ENCODE measurements at regions not wholly inside any gene's neighbourhood (a gene's known extent, or its start where the extent isn't known, plus 50 kb on each side); places are given as distances from the start of the nearest gene placed in this dataset.

GRCh38 chr11:121895919-121896318, 220.1 kb downstream of the BLID start:
- no peak for TF ChIP-seq POLR2AphosphoS5 (IDR thresholded peaks at IDR 0.05)
- no peak for TF ChIP-seq CTCF (IDR thresholded peaks at IDR 0.05)
- TF ChIP-seq POLR2A (IDR thresholded peaks at IDR 0.05) = no peak
- Histone ChIP-seq H3K4me3 (no peak overlapping the region), H3K9me3 (no peaks in the 10 kb centered on the region), H3K27ac (no peak overlapping the region), H3K36me3 (no peaks in the 10 kb centered on the region), H3K27me3 (replicated peaks; ENCODE audit: insufficient read depth) (no peaks in the 10 kb centered on the region), H3K4me1 (replicated peaks) (no peaks in the 10 kb centered on the region)
- WGBS = 70% methylated on average over 1 of the region's 1 CpG
- intact Hi-C loops (cut with DNase I) = loop anchor here (10.0 kb wide), 1 partner anchor 109 kb away; no protein-coding TSS in a partner anchor
- no peak for DNase-seq (ENCODE audit: low spot score)

- WGBS = 93% methylated on average over 3 of the region's 3 CpGs
- Histone ChIP-seq H3K4me3 (no peak overlapping the region), H3K9me3 (no peaks in the 10 kb centered on the region), H3K27ac (no peak overlapping the region), H3K36me3 (no peaks in the 10 kb centered on the region), H3K4me1 (replicated peaks) (no peaks in the 10 kb centered on the region), H3K27me3 (replicated peaks; ENCODE audit: insufficient read depth) (no peaks in the 10 kb centered on the region)
- no peak for DNase-seq (ENCODE audit: low spot score)
- intact Hi-C loops (cut with DNase I) = loop anchor here (10.0 kb wide), 1 partner anchor 110 kb away; no protein-coding TSS in a partner anchor
- TF ChIP-seq POLR2AphosphoS5 (IDR thresholded peaks at IDR 0.05) = no peak
- no peak for TF ChIP-seq POLR2A (IDR thresholded peaks at IDR 0.05)
- no peak for TF ChIP-seq CTCF (IDR thresholded peaks at IDR 0.05)
Observed at GRCh38 chr11:121894581-121894980, 221.4 kb downstream of the BLID start.

DNA sequence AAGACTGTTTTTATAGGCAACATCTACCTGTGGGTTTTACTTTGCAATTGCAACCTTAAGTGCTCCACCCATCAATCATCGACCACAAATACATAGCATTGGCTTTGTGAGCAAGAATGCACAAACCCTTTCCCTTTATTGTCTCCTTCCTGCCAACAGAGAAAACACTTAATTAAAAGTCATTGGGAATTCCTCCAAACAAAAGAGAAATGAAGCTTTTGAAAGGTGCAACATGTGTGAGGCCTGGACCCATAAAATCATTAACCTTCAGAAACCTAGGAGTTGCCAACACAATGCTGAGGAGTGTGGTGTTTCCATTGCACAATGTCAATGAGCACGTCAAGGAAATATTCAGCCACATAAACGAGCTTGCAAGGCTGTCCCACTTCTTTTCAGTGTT, 223.2 kb downstream of the BLID start:
- Histone ChIP-seq H3K27me3 (replicated peaks; ENCODE audit: insufficient read depth) (no peaks in the 10 kb centered on the region), H3K4me3 (no peak overlapping the region), H3K9me3 (no peaks in the 10 kb centered on the region), H3K36me3 (no peaks in the 10 kb centered on the region), H3K4me1 (replicated peaks) (no peaks in the 10 kb centered on the region), H3K27ac (no peak overlapping the region)
- WGBS = 61% methylated on average over 3 of the region's 3 CpGs
- TF ChIP-seq CTCF (IDR thresholded peaks at IDR 0.05) (no peak), POLR2AphosphoS5 (IDR thresholded peaks at IDR 0.05) (no peak), POLR2A (IDR thresholded peaks at IDR 0.05) (no peak)
- intact Hi-C loops (cut with DNase I) = loop anchor here (10.0 kb wide), 1 partner anchor 112 kb away; no protein-coding TSS in a partner anchor
- no peak for DNase-seq (ENCODE audit: low spot score)

- TF ChIP-seq POLR2A (IDR thresholded peaks at IDR 0.05) = no peak
Observed at GRCh38 chr11:121892131-121892681, 223.8 kb downstream of the BLID start.

DNA sequence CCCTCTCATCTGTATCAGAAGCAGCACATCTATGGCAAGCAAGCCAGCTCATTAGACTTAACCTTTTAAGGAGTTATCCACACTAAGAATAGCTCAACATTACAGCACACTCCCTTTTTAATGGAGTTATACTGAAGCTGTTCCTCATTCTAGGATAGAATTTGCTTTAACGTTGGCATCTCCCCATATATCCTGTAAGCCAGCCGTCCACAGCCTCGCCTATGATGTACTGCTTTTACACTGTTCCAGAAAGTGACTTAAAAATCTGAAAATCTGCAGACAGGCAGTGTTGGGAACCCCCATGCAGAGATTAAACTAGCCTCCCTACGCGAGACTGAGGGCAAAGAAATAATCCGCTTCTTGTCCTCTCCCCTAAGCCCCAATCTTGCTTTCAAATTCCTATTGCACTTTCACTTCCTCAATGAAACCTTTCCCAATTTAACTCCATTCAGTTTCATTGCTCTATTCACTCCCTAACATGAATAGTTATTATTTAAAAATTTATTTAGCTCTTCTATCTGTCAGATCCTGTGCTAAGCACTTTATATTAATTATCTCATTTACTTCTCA, 225.0 kb downstream of the BLID start:
- no peak for TF ChIP-seq POLR2A (IDR thresholded peaks at IDR 0.05)
- TF ChIP-seq POLR2AphosphoS5 (IDR thresholded peaks at IDR 0.05) = no peak
- TF ChIP-seq CTCF (IDR thresholded peaks at IDR 0.05) = no peak
- WGBS = 70% methylated on average over 6 of the region's 6 CpGs
- no peaks in the 10 kb centered on the region for H3K9me3 ChIP-seq
- intact Hi-C loops (cut with DNase I) = loop anchor here (10.0 kb wide), 1 partner anchor 114 kb away; no protein-coding TSS in a partner anchor
- no peak overlapping the region for H3K4me3 ChIP-seq
- H3K27ac ChIP-seq = no peak overlapping the region
- DNase-seq (ENCODE audit: low spot score) = no peak
- H3K4me1 ChIP-seq (replicated peaks) = no peaks in the 10 kb centered on the region
- H3K36me3 ChIP-seq = no peaks in the 10 kb centered on the region
- no peaks in the 10 kb centered on the region for H3K27me3 ChIP-seq (replicated peaks; ENCODE audit: insufficient read depth)

More at GRCh38 chr11:121892131-121892681, 223.8 kb downstream of the BLID start:
- Histone ChIP-seq H3K27me3 (replicated peaks; ENCODE audit: insufficient read depth) (no peaks in the 10 kb centered on the region), H3K36me3 (no peaks in the 10 kb centered on the region), H3K9me3 (no peaks in the 10 kb centered on the region), H3K4me1 (replicated peaks) (no peaks in the 10 kb centered on the region), H3K27ac (no peak overlapping the region), H3K4me3 (no peak overlapping the region)
- intact Hi-C loops (cut with DNase I) = loop anchor here (10.0 kb wide), 1 partner anchor 113 kb away; no protein-coding TSS in a partner anchor
- 84% methylated on average over 3 of the region's 3 CpGs for WGBS
- DNase-seq (ENCODE audit: low spot score) = no peak
